Keratinocyte (primary cell): ENCODE measurements at regions not wholly inside any gene's neighbourhood (a gene's known extent, or its start where the extent isn't known, plus 50 kb on each side); places are given as distances from the start of the nearest gene placed in this dataset.

ENCODE experiments used
- DNase-seq: peaks from one replicate; pipeline ENCODE4 v3.0.0-alpha.2; 2011; ENCODE audit warnings: low read depth, missing footprints, low spot score
- FAIRE-seq: peaks from 2 replicates; lab custom pipeline; 2011; peaks lifted over from hg19 to GRCh38; lab: Jason Lieb, UNC
- H2AFZ ChIP-seq: 2 replicates; pipeline ENCODE4 v1.6.0; 2012; ENCODE audit warnings: low read length, control low read depth, inconsistent platforms; ENCODE audit not compliant: control insufficient read depth
- H3K27ac ChIP-seq: 2 replicates; pipeline ENCODE4 v1.5.1; 2011; ENCODE audit warnings: low read length; ENCODE audit not compliant: control insufficient read depth, insufficient read depth
- H3K27me3 ChIP-seq: 3 replicates; pipeline ENCODE4 v1.6.0; 2011; ENCODE audit warnings: low read length; ENCODE audit not compliant: control insufficient read depth, insufficient read depth; ENCODE audit errors: extremely low read depth
- H3K36me3 ChIP-seq, 2 experiments: 2 replicates in 1 of 2; 3 replicates in 1 of 2; pipeline ENCODE4 v1.5.1; 2011; ENCODE audit warnings: low read length in 2 of 2, mild to moderate bottlenecking in 1 of 2; ENCODE audit not compliant: control insufficient read depth in 2 of 2, insufficient read depth in 2 of 2; ENCODE audit errors: extremely low read depth in 1 of 2
- H3K4me1 ChIP-seq: 3 replicates; pipeline ENCODE4 v1.5.1; 2011; ENCODE audit warnings: low read length; ENCODE audit not compliant: control insufficient read depth, insufficient read depth; ENCODE audit errors: extremely low read depth
- H3K4me2 ChIP-seq: 3 replicates; pipeline ENCODE4 v1.6.0; 2011; ENCODE audit warnings: low read depth, low read length; ENCODE audit not compliant: control insufficient read depth, insufficient read depth; ENCODE audit errors: extremely low read depth
- H3K4me3 ChIP-seq, 3 experiments: fragments of 200-600 bp in 1 of 3; sonication (generic) in 1 of 3; 2 replicates in 2 of 3; 3 replicates in 1 of 3; pipeline ENCODE4 v1.5.1; 2011 to 2016; ENCODE audit warnings: low read length in 3 of 3, mild to moderate bottlenecking in 3 of 3, control low read depth in 2 of 3, inconsistent platforms in 1 of 3, low read depth in 1 of 3, mixed read lengths in 1 of 3, mixed run types in 1 of 3, moderate library complexity in 1 of 3; ENCODE audit not compliant: control insufficient read depth in 2 of 3, insufficient read depth in 2 of 3; ENCODE audit errors: extremely low read depth in 1 of 3
- H3K79me2 ChIP-seq: 2 replicates; pipeline ENCODE4 v1.6.0; 2012; ENCODE audit warnings: low read length; ENCODE audit not compliant: control insufficient read depth, insufficient read depth
- H3K9ac ChIP-seq: 3 replicates; pipeline ENCODE4 v1.6.0; 2011; ENCODE audit warnings: low read length; ENCODE audit not compliant: control insufficient read depth, insufficient read depth; ENCODE audit errors: extremely low read depth
- H3K9me1 ChIP-seq: 3 replicates; pipeline ENCODE4 v1.6.0; 2011; ENCODE audit warnings: low read length; ENCODE audit not compliant: control insufficient read depth, insufficient read depth; ENCODE audit errors: extremely low read depth
- H3K9me3 ChIP-seq: 2 replicates; pipeline ENCODE4 v1.5.1; 2012; ENCODE audit warnings: low read depth, low read length; ENCODE audit not compliant: control insufficient read depth
- H4K20me1 ChIP-seq: 3 replicates; pipeline ENCODE4 v1.6.0; 2011; ENCODE audit warnings: low read length; ENCODE audit not compliant: control insufficient read depth, insufficient read depth; ENCODE audit errors: extremely low read depth
- CTCF ChIP-seq, 3 experiments: IDR thresholded peaks in 1 of 3; conservative IDR thresholded peaks in 1 of 3; optimal IDR thresholded peaks in 1 of 3; 2 replicates in 2 of 3; 3 replicates in 1 of 3; pipeline versions ENCODE3 to v1.5.1; 2011; ENCODE audit warnings: low read length in 3 of 3, mild to moderate bottlenecking in 3 of 3, moderate library complexity in 2 of 3, control low read depth in 1 of 3, inconsistent platforms in 1 of 3; ENCODE audit not compliant: insufficient read depth in 2 of 3; ENCODE audit errors: extremely low read depth in 1 of 3
- EZH2 ChIP-seq: IDR thresholded peaks from one replicate; pipeline ENCODE4 v1.6.1; 2012; ENCODE audit warnings: inconsistent platforms, mild to moderate bottlenecking, low read length, moderate library complexity
- dilution Hi-C: fragments of 300-500 bp; cut with MboI; formaldehyde crosslinking; loops from one replicate; pipeline ENCODE4 v1.7.0; 2020; ENCODE audit warnings: low sequenced_read_pairs; ENCODE audit not compliant: extremely low pct_ligation_motif_present

DNA sequence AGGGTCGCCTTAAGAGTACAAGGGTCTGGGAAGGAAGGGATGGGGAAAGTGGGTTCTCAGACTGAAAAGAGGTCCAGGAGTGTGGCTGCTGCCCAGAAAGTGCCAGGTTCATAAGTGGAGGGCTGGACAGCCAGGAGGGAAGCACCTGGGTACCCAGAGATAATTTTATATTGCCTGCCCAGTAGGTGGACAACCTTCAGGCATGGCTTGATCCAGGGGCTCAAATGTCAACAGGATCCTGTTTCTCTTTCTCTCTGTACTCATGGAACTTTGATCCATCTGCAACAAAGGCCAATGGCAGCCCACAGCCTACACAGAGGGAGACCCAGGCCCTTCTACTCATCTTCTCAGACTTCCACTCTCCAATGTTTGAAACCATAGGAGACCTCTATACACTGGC, 80.5 kb upstream of the GRK3 start:
- DNase-seq (no peak), FAIRE-seq (no peak)
- H3K4me2 ChIP-seq = no peak overlapping the region
- dilution Hi-C loops = no loop called here
- no peaks in the 10 kb centered on the region for H3K27me3 ChIP-seq
- H3K36me3 ChIP-seq = no peaks in the 10 kb centered on the region
- TF ChIP-seq CTCF (optimal IDR thresholded peaks at IDR 0.05 in 1 of 3, IDR thresholded peaks at IDR 0.05 in 1 of 3, conservative IDR thresholded peaks at IDR 0.05 in 1 of 3; ENCODE audit: extremely low read depth in 1 of 3, insufficient read depth in 2 of 3, low read length in 3 of 3) (no peak), EZH2 (no peak)
- H2AFZ ChIP-seq = no peak overlapping the region
- H3K9me3 ChIP-seq = no peaks in the 10 kb centered on the region
- no peaks in the 10 kb centered on the region for H4K20me1 ChIP-seq
- H3K9me1 ChIP-seq = no peaks in the 10 kb centered on the region
- no peaks in the 10 kb centered on the region for H3K79me2 ChIP-seq
- no peak overlapping the region for H3K4me3 ChIP-seq
- H3K4me1 ChIP-seq = no peaks in the 10 kb centered on the region
- no peak overlapping the region for H3K9ac ChIP-seq
- H3K27ac ChIP-seq = no peak overlapping the region

DNA sequence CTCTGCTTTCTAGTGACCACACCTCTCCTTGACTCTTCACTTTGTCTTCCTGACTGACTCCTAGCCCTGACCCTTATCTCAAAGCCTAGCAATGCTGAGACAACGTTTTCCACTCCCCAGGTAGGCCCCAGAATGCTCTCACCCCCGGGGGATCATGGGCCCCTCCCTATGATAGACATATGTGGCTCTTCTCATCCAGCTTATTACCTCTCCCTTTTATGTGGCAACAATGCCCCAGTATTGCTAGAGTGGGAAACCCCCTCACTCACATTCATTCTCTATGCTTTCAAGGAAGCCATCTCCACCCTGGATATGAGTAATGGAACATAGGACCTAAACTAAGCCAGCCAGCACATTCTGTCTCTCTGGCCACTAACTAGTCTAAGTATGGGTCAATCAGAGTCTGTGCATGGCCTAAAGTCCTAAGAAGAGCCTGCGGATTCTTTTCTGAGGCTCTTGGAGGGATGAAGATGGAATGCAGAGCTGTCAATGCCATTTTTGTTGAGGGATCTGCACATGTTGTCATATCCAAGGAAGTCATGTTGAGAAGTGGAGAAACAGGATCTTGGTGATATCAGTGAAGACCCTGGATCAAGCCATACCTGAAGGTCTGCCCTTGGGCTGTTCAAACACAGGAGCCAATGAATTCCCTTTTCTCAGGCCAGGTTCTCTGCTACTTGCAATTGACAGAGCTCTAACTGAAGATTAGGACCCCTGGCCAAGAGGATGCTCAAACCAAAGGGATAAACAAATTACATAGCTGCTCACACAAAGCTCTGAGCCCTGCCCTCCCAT, 79.8 kb upstream of the GRK3 start:
- Histone ChIP-seq H3K4me2 (no peak overlapping the region), H4K20me1 (no peaks in the 10 kb centered on the region), H2AFZ (no peak overlapping the region), H3K27me3 (no peaks in the 10 kb centered on the region), H3K9me1 (no peaks in the 10 kb centered on the region), H3K36me3 (no peaks in the 10 kb centered on the region), H3K9ac (no peak overlapping the region), H3K27ac (no peak overlapping the region), H3K4me1 (no peaks in the 10 kb centered on the region), H3K79me2 (no peaks in the 10 kb centered on the region), H3K4me3 (no peak overlapping the region), H3K9me3 (no peaks in the 10 kb centered on the region)
- DNase-seq = no peak
- dilution Hi-C loops = no loop called here
- no peak for TF ChIP-seq EZH2
- no peak for TF ChIP-seq CTCF (optimal IDR thresholded peaks at IDR 0.05 in 1 of 3, IDR thresholded peaks at IDR 0.05 in 1 of 3, conservative IDR thresholded peaks at IDR 0.05 in 1 of 3; ENCODE audit: extremely low read depth in 1 of 3, insufficient read depth in 2 of 3, low read length in 3 of 3)
- FAIRE-seq = no peak
